ENCODE measurements at regions not wholly inside any gene's neighbourhood (a gene's known extent, or its start where the extent isn't known, plus 50 kb on each side); places are given as distances from the start of the nearest gene placed in this dataset.
"Not testable (repeated sequence)": the region's sequence is repeated elsewhere in the genome, so short reads cannot be mapped to it uniquely, and the experiment has no call there.

DNA sequence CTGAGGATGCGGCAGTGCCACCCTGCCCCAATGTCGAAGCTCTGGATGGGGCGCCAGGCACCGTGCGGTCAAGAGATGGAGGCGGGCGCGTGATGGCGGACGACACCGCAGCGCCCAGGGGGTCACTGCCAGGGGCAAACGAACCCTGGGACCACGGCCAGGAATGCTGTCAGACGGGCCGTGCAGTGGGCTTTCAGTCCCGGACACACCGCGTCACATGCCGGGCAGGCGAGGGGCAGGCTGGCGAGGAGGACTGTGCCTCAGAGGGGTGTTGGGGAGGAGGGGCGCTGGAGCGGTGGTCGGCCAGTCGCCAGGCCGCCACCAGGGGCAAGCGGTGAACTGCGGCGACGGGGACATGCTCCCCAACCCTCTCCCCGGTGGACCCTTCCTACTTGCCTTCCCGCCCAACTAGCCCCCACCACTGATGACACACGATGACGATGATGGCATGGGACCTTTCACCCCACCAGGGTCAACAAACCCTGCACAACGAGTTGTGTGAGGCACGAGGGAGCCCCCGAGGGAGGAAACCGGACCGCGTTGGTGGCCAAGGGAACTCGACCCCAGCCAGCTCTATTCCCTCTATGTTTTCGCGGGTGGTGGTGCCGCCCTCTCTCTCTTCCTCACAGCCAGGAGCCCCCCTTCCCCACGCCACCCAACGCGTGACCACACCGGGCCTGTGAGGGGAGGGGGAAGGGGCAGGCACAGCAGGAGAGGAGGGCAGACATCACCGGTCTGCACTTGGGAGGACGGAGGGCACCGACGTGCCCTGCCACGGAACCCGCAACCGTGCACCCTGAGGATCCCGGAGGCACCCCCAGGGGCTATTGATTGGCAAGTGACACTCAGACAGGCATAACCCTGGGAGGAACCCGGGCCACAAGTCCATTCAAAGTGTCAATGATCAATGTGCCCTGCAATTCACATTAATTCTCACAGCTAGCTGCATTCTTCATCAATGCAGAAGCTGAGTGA, 1960.9 kb upstream of the DEFB115 start:
- DNase-seq: no peak

DNA sequence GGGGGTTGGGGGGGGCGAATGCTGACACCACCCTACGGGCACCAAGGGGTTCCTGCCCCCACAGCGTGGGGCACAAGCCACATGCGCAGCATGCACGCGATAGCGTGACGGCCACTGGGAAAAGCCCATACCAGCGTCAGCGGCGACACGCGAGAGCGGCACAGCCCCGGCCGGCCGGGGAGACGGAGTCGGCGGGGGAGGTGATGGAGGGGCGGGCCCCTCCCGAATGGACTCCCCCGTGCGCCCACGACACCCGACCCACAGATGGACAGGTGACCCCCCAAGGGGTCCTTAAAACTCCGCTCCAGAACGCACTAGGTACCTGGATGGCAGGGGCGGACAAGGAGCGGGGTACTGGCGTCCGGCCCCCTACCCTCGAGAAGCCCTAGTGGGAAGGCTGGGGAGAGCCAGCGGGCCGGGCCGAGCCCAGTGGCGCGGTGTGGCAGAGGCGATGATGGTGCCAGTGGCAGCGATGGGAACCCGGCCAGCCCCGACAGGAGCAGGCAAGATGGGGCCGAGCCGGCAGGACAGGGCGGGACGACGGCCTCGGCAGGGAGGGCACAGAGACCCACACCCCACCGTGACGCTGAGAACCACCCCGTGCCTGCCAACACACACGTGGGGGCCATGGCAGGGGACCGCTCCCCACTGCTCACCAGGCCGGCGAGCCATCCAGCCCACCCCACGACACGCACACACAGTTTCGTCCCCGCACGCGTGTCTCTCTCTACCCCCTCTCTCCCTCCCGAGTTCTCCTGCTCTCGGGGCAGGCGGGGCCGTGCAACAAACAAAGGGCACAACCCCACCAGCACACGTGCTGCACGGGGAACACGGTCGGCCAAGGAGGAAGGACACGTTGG, 1959.8 kb upstream of the DEFB115 start:
- no peak for DNase-seq

DNA sequence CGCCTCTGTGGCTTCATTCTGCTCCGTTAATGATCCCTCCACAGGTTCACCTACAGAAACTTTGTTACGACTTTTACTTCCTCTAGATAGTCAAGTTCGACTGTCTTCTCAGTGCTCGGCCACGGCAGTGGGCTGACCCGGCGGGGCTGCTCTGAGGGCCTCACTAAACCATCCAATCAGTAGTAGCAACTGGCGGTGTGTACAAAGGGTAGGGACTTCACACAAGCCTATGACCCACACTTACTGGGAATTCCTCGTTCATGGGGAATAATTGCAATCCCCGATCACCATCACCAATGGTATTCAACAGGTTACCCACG, 1959.2 kb upstream of the DEFB115 start:
- DNase-seq: no peak

DNA sequence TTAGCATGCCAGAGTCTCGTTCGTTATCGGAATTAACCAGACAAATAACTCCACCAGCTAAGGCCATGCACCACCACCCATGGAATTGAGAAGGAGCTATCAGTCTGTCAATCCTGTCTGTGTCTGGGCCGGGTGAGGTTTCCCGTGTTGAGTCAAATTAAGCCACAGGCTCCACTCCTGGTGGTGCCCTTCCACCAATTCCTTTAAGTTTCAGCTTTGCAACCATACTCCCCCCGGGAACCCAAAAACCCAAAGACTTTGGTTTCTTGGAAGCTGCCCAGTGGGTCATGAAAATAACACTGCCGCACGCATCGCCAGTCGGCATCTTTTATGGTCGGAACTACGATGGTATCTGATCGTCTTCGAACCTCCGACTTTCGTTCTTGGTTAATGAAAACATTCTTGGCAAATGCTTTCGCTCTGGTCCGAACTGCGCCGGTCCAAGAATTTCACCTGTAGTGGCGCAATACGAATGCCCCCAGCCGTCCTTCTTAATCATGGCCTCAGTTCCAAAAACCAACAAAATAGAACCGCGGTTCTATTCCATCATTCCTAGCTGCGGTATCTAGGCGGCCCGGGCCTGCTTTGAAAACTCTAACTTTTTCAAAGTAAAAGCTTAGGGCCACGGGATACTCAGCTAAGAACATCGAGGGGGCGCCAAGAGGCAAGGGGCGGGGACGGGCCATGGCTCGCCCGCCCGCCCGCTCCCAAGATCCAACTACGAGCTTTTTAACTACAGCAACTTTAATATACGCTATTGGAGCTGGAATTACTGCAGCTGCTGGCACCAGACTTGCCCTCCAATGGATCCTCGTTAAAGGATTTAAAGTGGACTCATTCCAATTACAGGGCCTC, 1958.5 kb upstream of the DEFB115 start:
- no peak for DNase-seq

DNA sequence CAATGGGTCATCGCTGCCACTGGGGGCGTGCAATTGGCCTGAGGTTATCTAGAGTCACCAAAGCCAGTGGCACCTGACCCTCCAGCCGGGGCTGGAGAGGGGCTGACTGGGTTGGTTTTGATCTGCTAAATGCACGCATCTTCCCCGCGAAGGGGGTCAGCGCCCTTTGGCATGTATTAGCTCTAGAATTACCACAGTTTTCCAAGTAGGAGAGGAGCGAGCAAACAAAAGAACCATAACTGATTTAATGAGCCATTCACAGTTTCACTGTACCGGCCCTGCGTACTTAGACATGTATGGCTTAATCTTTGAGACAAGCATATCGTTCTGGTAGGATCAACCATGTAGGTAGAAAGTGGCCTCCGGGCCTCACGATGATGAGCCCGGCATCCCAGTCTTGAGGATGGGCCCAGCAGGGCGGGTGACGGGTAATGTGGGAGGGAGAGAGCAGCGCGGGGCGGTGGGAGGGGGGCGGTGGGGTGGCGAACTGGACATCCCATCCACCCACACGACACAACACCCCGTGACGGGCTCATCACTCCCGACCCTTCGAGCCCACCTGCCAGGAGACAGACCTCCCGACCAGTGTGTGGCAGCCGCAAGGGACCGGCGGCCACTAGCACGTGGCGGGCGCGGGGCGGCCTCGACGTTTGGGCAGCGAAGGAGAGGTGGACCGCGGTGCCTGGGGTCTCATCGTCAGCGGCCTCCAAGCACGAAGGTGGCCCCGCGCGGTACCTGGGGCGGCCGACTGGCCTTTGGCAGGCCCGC, 1957.5 kb upstream of the DEFB115 start:
- no peak for DNase-seq

DNA sequence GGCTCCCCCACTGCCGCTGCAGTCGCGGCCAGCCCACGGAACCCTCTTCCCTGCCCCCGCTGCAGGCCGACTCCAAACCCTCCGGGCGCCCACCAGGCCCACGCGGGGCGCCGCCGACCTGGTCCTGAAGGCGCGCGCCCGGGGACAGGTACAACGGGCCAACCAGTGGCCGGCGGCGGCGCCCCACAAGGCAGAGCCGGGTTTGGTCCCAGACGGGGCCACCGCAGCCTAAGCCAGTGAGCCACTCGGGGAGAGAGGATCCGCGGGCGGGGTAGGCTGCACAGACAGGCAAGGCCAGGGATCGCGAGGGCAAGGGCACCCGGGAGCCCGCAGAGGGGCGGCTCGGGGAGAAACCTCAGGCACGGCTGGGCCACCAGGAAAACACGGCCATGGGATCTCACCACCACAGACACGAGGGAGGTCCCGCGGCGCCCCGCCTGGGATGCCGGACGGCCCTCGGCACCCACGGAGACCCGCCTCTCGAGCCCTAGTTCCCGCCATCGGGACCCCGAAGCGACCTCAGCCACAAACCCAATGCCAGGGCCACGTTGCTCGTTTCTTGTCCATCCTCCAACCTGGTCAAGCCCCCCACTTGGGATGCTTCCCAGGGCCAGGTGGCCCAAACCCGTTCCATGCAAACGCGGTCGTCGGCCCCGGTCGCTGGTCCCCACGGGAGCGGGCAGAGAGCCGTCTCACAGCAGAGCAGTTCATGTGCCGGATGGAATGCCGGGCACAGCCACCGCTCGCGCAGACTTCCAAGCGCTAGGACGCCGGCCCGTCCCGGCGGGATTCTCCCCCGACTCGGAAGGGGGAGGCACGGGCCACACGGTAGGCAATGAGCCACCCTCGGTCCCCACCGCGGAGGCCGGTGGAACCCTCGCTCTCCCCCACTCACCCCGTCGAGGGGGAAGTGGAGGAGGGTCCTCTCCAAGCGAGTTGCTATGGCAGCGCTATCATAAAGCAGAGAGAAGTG, 1956.6 kb upstream of the DEFB115 start:
- no peak for DNase-seq

DNA sequence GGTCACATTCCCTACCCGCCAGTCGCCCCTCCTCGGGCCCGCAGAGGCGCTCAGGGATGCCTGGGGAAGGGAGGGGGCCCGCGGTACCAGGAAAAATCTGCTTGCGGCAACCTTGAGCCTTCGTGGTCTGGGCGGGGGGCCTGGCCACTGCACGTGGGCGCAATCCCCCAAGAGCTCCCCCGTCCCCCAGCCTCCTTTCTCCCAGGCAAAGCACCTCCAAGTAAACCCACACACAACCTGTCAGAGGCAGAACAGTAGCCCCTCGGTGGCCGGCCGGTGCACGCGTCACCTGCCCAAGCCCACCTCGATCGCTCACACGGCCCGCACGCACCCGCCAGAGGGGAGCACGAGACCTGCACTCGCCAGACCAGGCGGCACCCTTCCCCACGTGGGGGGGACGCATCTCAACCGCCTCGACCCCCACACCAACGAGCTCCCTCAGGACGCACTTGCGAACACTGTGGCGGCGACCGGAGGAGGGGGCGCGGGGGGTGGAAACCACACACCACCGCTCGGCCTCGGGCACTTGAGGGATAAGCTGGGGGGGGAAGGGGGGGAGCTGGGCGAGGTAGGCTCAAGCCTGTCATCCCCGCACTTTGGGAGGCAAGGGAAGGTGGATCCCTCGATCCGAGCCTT, 1955.7 kb upstream of the DEFB115 start:
- DNase-seq: no peak

DNA sequence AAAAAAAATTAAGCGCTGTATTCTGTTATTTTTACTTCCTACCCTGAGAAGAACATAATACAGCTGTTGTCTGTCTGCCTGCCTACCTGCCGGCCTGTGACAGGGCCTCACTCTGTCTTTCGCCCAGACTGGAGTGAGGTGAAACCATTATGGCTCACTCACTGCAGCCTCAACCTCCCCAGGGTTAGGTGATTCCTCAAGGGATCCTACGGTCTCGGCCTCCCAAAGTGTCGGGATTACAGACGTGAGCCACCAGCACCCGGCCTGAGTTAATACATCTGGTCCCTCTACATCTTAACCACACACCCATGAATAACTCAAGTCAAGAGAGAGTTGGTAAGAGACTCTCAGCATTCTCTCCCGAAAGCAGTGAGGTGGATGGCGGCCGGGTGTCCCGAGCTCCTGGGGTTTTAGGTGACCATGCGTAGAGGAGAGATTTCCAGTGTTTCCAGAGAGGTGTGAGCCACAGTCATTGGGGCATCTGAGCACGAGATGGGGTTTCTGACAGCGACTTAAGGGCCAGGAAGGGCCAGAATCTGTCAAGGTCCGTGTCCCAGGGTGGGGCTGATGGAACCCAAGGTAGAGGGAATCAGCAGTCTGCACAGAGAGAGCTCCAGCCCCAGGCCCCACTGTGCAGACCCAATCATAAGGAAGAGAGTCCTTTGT, 1954.4 kb upstream of the DEFB115 start:
- no peak for DNase-seq

DNA sequence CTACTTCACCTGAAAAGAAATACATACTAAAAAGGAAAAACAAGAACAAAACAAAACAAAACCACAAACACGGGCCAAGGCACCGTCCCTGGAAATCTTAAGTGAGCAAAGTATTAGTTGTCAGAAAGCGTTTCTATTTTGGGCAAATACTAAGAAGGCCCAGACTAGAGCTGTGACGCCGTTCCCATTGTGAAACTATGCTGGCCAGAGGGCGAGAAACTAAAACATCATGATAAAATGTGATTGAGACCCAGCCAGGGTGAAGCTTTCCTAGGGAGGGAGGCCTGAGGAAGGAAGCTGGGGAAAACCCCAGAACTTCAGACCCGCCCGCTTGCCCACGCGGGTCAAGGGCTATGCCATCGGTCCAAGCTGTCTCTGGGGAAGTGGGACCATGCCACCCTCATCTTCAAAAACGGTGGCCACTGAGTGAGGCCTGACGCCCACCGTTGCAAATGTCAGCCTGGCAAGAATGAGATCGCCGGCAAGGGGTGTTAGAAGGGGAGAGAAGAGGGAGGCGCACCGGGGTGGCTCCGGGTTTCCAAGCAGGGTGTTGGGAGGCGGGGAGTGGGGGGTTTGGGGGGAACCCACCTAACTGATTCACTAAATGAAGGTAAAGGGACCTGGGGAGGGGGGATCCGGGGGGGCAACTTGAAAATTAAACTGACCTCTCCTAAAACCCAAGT, 1950.9 kb upstream of the DEFB115 start:
- no peak for DNase-seq

DNA sequence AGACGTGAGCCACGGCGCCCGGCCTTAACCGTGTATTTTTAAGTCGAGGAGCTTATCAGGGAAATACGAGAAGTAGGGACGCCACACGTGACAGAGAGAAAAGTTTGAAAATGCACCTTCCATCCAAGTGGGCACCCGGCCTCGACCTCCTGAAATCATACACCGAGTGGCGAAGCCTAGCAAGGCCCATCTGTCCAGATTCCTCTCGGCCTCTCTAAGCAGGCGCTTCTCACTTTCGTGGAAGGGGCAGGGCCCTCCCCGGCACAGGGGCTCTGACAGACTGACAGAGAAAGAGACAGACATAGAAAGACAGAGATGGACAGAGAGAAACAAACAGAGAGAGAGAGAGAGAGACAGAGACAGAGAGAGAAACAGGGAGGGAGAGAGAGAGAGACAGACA, 1950.0 kb upstream of the DEFB115 start:
- not testable (repeated sequence) for DNase-seq

DNA sequence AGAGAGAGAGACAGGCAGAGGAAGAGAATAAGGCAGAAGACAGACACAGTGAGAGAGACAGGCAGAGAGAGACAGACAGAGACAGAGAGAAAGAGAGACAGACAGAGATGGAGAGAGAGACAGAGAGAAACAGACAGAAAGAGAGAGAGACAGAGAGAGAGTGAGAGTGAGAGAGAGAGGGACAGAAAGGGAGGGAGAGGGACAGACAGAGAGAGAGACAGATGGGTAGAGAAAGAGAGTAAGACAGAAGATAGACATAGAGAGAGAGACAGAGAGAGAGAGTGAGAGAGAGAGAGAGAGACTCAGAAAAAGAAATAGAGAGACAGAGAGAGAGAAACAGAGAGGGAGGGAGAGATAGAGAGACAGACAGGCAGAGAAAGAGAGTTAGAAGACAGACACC, 1948.5 kb upstream of the DEFB115 start:
- DNase-seq: not testable (repeated sequence)

DNA sequence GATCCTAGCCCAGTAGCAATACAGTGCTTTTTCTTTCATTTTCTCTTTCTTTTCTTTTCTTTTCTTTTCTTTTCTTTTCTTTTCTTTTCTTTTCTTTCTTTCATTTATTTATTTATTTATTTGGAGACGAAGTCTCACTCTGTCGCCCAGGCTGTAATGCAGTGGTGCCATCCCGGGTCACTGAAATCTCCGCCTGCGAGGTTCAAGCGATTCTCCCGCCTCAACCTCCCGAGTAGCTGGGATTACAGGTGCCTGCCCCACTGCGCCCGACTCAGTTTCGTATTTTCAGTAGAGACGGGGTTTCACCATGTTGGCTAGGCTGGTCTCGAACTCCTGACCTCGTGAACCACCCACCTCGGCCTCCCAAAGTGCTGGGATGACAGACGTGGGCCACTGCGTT, 1948.0 kb upstream of the DEFB115 start:
- not testable (repeated sequence) for DNase-seq

DNA sequence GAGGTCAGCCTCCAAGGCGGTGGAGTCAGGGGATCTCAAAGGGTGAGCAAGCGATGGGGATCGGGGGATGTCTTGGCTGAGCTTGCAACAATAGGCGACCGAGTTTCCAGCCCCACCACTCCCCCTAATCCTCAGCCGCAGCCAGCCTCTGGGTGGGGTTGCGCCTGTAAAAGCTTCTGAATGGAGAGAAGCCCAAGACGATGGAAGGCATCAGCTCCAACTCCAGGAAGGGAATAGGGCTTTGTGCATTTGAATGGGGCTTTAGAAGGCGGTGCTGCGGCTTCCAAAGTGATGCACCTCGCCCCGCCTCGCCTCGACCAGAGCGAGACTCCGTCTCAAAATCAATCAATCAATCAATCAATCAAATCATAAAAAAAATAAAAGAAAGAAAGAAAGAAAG, 1946.4 kb upstream of the DEFB115 start:
- DNase-seq: not testable (repeated sequence)

DNA sequence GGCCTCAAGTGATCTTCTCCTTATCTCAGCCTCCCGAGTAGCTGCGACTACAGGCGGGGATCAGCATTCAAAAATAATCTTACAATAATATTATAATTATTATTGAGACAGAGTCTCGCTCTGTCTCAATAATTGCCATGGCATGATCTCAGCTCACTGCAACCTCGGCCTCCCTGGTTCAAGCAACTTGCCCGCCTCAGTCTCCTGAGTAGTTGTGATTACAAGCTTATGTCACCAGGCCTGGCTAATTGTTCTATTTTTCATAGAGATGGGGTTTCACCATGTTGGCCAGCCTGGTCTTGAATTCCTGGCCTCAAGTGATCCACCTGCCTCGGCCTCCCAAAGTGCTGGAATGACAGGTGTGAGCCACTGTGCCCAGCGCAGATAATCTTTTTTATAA, 1944.8 kb upstream of the DEFB115 start:
- DNase-seq: not testable (repeated sequence)

DNA sequence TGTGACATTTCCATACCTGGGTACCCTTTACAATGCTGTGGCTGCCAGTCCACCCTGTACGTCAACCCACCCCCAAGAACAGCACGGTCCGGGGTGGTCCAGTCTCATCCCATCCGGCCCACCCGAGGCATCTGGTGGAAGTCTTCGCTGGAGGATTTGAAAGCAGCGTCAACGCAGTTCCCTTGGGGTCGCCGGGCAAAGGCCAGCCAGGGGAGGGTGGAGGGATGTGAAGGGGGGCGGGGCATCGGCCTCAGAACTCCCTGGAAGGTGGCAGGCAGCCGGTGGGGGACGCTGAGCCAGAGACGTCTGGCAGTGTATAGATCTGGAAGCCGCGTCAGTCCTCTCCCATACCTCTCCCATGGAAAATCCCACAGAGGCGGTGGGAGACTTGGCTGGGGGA, 1944.0 kb upstream of the DEFB115 start:
- DNase-seq: no peak

DNA sequence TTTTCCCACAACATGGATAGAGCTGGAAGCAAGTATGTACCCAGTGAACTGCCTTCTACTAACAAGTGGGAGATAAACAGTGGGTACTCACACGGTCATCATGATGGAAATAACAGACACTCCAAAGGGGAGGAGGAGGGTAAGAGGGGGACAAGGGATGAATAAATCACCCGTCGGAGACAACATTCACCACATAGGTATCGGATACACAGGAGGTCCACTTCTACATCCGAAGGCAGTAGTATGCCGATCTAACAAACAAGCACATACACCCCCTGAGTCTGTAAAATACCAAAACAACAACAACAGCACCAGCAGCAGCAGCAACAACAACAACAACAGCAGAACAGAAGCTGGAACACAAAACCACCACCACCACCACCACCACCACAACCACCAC, 1943.2 kb upstream of the DEFB115 start:
- DNase-seq: no peak

DNA sequence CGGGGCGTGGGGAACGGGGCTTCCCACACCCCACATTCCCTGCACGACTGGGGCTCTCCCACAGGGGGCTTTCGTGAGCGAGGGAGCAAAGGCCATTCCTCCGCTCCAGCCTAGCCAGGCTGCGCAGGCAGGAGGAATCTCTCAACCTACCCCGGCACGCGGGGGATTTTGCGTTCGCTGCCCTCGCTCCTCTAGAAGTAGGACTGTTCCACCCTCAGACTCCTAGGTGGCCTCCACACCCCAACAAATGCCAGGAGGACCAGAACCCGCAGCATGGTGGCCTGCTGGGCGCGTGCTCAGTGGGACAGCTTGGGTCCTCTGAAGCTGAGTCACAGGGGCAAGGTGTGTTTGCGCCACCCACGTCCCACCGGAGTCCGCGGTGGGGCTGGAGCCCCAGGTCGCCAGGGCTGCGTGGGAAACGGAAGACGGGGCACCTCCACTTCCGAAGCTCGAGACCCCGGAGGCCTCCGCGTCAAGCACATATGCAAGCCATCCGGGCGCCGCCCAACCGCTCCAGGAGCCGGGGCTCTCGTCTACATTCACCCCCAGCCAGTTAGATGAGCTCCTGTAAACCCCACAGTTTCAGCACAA, 1938.5 kb upstream of the DEFB115 start:
- no peak for DNase-seq

DNA sequence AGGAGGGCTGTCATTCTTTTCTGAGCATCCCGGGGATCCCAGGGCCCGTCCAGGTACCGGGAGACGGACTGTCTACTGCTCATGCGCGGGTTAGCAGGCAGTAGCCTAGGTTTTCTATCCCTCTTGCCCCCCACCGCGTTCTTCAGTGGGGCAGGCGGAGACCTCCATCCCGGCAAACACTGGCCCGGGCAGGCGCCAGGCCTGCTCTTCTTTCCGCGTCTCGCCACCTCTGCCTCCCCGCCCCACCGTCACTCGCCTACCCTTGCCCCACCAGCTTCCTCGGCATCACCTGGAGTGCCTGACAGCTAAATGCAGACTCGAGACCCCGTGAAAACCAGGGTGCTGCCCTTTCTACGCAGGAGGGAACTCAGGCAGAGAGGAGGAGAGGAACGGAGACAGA, 1937.7 kb upstream of the DEFB115 start:
- DNase-seq: no peak
